ENCODE measurements at regions not wholly inside any gene's neighbourhood (a gene's known extent, or its start where the extent isn't known, plus 50 kb on each side); places are given as distances from the start of the nearest gene placed in this dataset.
A peak's percentile ranks its signal among the peaks of the same experiment; 100 is the strongest.

DNA sequence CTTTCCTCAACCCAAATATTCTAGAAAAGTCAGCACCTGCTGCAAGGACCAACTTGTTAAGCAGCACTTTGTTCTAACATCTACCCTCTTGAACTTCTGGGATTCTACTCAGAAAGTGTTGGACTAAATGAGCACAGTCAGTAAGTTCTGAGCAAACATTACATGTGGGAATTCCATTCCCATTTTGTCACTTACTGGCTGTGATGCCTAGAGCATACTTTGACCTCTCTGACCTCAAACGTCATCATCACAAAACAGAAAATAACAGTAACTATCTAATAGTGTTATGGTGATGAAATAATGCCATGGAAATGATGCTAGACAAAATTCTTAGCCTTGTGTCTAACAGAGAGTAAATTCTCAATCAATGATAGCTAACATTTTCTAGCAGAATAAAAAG lies 829.4 kb downstream of the EPHA7 start:
- Histone ChIP-seq H3K4me3 (no peak overlapping the region), H3K27ac (no peak overlapping the region), H3K9me3 (no peaks in the 10 kb centered on the region), H3K27me3 (no peaks in the 10 kb centered on the region), H3K4me1 (no peaks in the 10 kb centered on the region), H3K36me3 (no peaks in the 10 kb centered on the region)
- intact Hi-C loops (cut with DNase I) = no loop called here
- WGBS, 4 donors = 26 to 50% (median 35%) methylated on average over 1 of the region's 1 CpG
- ATAC-seq (no peak), DNase-seq (no peak)
- no peak for TF ChIP-seq POLR2A (IDR thresholded peaks at IDR 0.05)
- TF ChIP-seq, protein P1, sequence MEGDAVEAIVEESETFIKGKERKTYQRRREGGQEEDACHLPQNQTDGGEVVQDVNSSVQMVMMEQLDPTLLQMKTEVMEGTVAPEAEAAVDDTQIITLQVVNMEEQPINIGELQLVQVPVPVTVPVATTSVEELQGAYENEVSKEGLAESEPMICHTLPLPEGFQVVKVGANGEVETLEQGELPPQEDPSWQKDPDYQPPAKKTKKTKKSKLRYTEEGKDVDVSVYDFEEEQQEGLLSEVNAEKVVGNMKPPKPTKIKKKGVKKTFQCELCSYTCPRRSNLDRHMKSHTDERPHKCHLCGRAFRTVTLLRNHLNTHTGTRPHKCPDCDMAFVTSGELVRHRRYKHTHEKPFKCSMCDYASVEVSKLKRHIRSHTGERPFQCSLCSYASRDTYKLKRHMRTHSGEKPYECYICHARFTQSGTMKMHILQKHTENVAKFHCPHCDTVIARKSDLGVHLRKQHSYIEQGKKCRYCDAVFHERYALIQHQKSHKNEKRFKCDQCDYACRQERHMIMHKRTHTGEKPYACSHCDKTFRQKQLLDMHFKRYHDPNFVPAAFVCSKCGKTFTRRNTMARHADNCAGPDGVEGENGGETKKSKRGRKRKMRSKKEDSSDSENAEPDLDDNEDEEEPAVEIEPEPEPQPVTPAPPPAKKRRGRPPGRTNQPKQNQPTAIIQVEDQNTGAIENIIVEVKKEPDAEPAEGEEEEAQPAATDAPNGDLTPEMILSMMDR (IDR thresholded peaks at IDR 0.05) = no peak

DNA sequence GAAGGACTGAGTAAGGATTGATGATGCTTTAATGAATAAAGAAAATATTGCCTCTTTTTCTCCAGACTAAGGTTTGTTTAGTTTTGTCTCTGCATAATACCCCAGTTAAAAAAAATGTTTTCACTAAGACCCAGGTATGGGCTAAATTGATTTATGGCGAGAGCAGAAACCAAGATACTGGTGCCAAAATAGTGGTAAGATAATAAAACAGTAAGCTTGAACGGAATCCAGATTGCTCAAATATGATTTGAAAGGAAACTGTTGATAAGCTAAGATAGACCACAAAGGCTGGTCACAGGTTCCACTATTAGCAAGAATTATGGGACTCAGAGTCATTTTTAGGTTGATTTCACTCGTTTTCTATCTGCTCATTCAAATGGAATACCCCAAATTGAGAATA lies 831.2 kb downstream of the EPHA7 start:
- H3K27ac ChIP-seq = no peak overlapping the region
- TF ChIP-seq, protein P1 (IDR thresholded peaks at IDR 0.05) = no peak
- no peak for TF ChIP-seq POLR2A (IDR thresholded peaks at IDR 0.05)
- no peak for DNase-seq
- no peak for ATAC-seq
- H3K4me3 ChIP-seq = no peak overlapping the region
- H3K27me3 ChIP-seq = no peaks in the 10 kb centered on the region
- intact Hi-C loops (cut with DNase I) = no loop called here
- 53 to 61% (median 58%) methylated on average over 3 of the region's 3 CpGs for WGBS, 4 donors
- no peaks in the 10 kb centered on the region for H3K9me3 ChIP-seq
- H3K4me1 ChIP-seq = no peaks in the 10 kb centered on the region
- no peaks in the 10 kb centered on the region for H3K36me3 ChIP-seq

GRCh38 chr6:92587525-92587924 lies 831.8 kb downstream of the EPHA7 start:
- Histone ChIP-seq H3K4me3 (no peak overlapping the region), H3K27ac (no peak overlapping the region), H3K36me3 (no peaks in the 10 kb centered on the region), H3K27me3 (no peaks in the 10 kb centered on the region), H3K4me1 (no peaks in the 10 kb centered on the region), H3K9me3 (no peaks in the 10 kb centered on the region)
- ATAC-seq (no peak), DNase-seq (no peak)
- WGBS, 4 donors = 45 to 67% (median 62%) methylated on average over 1 of the region's 1 CpG
- TF ChIP-seq POLR2A (IDR thresholded peaks at IDR 0.05) = no peak
- TF ChIP-seq, protein P1 (IDR thresholded peaks at IDR 0.05) = no peak
- intact Hi-C loops (cut with DNase I) = no loop called here

DNA sequence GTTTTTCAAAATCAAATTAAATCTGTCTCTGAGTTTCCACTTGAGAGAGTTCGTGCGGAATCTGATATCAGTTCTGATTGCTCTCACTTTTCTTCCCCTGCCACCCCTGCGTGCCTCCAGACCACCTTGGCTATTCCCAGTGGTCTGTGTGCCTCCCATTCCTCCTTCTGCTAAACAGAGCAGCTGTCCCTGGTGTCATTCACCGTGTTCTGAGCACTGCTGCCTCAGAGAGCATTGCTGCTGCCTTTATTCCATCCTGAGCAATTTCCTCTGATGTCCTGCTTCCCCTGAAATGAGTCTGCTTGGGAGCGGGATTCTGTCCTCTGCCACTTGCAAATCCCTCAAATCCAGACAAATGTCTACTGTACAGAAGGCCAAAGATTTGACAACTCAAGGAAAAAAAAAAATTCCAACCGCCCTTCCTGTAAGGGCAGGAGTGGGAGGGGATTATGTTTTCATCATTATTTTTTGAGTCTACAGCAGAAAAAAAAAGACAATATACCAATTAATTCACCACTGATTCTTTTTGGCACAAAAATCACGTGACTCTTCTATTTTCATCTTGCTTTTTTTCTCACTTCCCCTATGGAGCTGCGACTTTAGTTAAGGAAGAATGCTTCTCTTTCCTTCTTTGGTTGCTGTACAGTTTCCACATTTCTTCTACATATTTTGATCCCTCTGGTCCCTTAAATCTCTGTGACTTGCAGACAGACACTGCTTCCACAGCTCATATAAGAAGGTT lies 833.0 kb downstream of the EPHA7 start:
- no peak for ATAC-seq
- TF ChIP-seq POLR2A (IDR thresholded peaks at IDR 0.05) = no peak
- TF ChIP-seq, protein P1 (IDR thresholded peaks at IDR 0.05) = no peak

More for the DNA sequence above, 833.0 kb downstream of the EPHA7 start:
- H3K27me3 ChIP-seq = no peaks in the 10 kb centered on the region
- 55 to 59% (median 56%) methylated on average over 8 of the region's 8 CpGs for WGBS, 4 donors
- H3K9me3 ChIP-seq = peaks cover 0 to under 1% (median 0%) of the 10 kb centered on the region in 12 donors
- H3K4me1 ChIP-seq = no peaks in the 10 kb centered on the region
- no peak overlapping the region for H3K27ac ChIP-seq
- DNase-seq = peak in 1 of 5 donors; percentile 10
- no peak overlapping the region for H3K4me3 ChIP-seq
- no peaks in the 10 kb centered on the region for H3K36me3 ChIP-seq
- intact Hi-C loops (cut with DNase I) = no loop called here
